K562 (cell line): ENCODE measurements at regions not wholly inside any gene's neighbourhood (a gene's known extent, or its start where the extent isn't known, plus 50 kb on each side); places are given as distances from the start of the nearest gene placed in this dataset.

Experiments
- CREB5 ChIP-seq: fragments of 250-450 bp; sonication (Bioruptor Pico); IDR thresholded peaks from 2 replicates; pipeline ENCODE4 v1.5.0; 2020; ENCODE audit warnings: mild to moderate bottlenecking
- HDAC6 ChIP-seq: IDR thresholded peaks from 2 replicates; pipeline ENCODE4 v1.6.1; 2012; ENCODE audit warnings: low read depth, mild to moderate bottlenecking, control low read depth, inconsistent platforms, low read length, moderate library complexity
- HDGF ChIP-seq: fragments of 450-650 bp; IDR thresholded peaks from 2 replicates; pipeline ENCODE4 v1.6.1; 2016
- MAFF ChIP-seq: IDR thresholded peaks from 2 replicates; pipeline ENCODE4 v1.6.1; 2012; ENCODE audit warnings: low read length, improper control_type of control experiment
- SETDB1 ChIP-seq: IDR thresholded peaks from one replicate; pipeline ENCODE4 v1.6.1; 2012; ENCODE audit warnings: low read length, control low read depth, inconsistent platforms
- TF ChIP-seq, protein P1 (sequence below): sonication (generic); formaldehyde crosslinking; IDR thresholded peaks from 2 replicates; pipeline ENCODE4 v1.8.0; 2023; ENCODE audit warnings: missing genetic modification reagents, mild to moderate bottlenecking, borderline replicate concordance

- TF ChIP-seq, protein P1, sequence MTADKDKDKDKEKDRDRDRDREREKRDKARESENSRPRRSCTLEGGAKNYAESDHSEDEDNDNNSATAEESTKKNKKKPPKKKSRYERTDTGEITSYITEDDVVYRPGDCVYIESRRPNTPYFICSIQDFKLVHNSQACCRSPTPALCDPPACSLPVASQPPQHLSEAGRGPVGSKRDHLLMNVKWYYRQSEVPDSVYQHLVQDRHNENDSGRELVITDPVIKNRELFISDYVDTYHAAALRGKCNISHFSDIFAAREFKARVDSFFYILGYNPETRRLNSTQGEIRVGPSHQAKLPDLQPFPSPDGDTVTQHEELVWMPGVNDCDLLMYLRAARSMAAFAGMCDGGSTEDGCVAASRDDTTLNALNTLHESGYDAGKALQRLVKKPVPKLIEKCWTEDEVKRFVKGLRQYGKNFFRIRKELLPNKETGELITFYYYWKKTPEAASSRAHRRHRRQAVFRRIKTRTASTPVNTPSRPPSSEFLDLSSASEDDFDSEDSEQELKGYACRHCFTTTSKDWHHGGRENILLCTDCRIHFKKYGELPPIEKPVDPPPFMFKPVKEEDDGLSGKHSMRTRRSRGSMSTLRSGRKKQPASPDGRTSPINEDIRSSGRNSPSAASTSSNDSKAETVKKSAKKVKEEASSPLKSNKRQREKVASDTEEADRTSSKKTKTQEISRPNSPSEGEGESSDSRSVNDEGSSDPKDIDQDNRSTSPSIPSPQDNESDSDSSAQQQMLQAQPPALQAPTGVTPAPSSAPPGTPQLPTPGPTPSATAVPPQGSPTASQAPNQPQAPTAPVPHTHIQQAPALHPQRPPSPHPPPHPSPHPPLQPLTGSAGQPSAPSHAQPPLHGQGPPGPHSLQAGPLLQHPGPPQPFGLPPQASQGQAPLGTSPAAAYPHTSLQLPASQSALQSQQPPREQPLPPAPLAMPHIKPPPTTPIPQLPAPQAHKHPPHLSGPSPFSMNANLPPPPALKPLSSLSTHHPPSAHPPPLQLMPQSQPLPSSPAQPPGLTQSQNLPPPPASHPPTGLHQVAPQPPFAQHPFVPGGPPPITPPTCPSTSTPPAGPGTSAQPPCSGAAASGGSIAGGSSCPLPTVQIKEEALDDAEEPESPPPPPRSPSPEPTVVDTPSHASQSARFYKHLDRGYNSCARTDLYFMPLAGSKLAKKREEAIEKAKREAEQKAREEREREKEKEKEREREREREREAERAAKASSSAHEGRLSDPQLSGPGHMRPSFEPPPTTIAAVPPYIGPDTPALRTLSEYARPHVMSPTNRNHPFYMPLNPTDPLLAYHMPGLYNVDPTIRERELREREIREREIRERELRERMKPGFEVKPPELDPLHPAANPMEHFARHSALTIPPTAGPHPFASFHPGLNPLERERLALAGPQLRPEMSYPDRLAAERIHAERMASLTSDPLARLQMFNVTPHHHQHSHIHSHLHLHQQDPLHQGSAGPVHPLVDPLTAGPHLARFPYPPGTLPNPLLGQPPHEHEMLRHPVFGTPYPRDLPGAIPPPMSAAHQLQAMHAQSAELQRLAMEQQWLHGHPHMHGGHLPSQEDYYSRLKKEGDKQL: no peak
- TF ChIP-seq CREB5 (no peak), HDGF (no peak), HDAC6 (no peak), SETDB1 (no peak), MAFF (no peak)
Measured at GRCh38 chr4:20020056-20020455, 231.6 kb upstream of the SLIT2 start (continued).
